ENCODE measurements at regions not wholly inside any gene's neighbourhood (a gene's known extent, or its start where the extent isn't known, plus 50 kb on each side); places are given as distances from the start of the nearest gene placed in this dataset.

DNA sequence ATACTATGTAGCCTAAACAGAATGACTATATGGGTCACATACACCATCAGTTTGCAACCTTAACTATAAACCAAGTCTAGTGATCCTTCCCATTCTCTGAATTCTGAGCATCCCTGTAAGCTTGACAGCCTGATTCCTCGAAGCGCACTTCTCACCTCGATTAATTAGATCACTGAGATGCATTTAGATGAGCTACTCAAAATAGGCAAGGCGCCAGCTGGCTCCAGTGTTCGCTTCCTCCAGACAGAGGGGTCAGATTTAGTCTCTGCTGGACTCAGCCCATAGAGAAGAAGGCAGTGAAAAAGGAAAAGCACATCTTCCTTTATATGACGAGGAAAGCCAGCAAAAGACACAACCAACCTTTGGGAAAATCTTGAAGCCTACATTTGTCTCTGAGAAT lies 371.5 kb downstream of the MLLT3 start:
- Histone ChIP-seq H3K4ac (ENCODE audit: low read depth, low read length) (no peak overlapping the region), H3K4me3 (ENCODE audit: insufficient read depth, low read depth, low read length) (no peak overlapping the region), H3K14ac (replicated peaks; ENCODE audit: low read depth, low read length) (no peak overlapping the region), H4K91ac (ENCODE audit: insufficient read depth, low read depth, low read length) (no peak overlapping the region), H2BK120ac (ENCODE audit: low read depth, low read length) (no peak overlapping the region), H4K8ac (ENCODE audit: low read depth in 2 of 2, low read length in 2 of 2) (no peak overlapping the region), H2BK5ac (ENCODE audit: low read depth, low read length, poor library complexity, severe bottlenecking) (no peak overlapping the region), H3K4me2 (ENCODE audit: low read depth, low read length) (no peak overlapping the region), H3K4me1 (ENCODE audit: control insufficient read depth, insufficient read depth, low read length) (no peaks in the 10 kb centered on the region), H2AK9ac (replicated peaks; ENCODE audit: low read depth, low read length, poor library complexity) (no peak overlapping the region), H2AK5ac (ENCODE audit: low read depth, low read length) (no peak overlapping the region), H3K27me3 (ENCODE audit: control insufficient read depth, insufficient read depth, low read length) (peaks cover 5% of the 10 kb centered on the region), H3K18ac (ENCODE audit: low read depth, low read length) (no peak overlapping the region), H2AFZ (replicated peaks; ENCODE audit: low read length, poor library complexity) (no peak overlapping the region), H4K20me1 (ENCODE audit: insufficient read depth, low read length) (no peaks in the 10 kb centered on the region), H3K9me1 (ENCODE audit: insufficient read depth, low read length) (no peaks in the 10 kb centered on the region), H3K23ac (ENCODE audit: low read depth, low read length) (no peak overlapping the region), H2BK15ac (ENCODE audit: low read depth, low read length) (no peak overlapping the region), H2BK20ac (ENCODE audit: low read depth, low read length) (no peak overlapping the region), H3K9ac (ENCODE audit: low read depth, low read length) (no peak overlapping the region), H3K9me3 (ENCODE audit: control insufficient read depth, insufficient read depth, low read length) (peaks cover 3% of the 10 kb centered on the region; the same call in 1 of the 2 replicates), H3K27ac (ENCODE audit: insufficient read depth, low read length) (no peak overlapping the region), H4K5ac (ENCODE audit: low read depth, low read length) (no peak overlapping the region), H3K36me3 (ENCODE audit: control insufficient read depth, insufficient read depth, low read length) (no peaks in the 10 kb centered on the region), H3K79me1 (ENCODE audit: low read depth in 1 of 2, low read length in 2 of 2) (no peaks in the 10 kb centered on the region), H3K56ac (ENCODE audit: extremely low read depth, insufficient read depth, low read length) (no peak overlapping the region)
- no peak for TF ChIP-seq RAD21 (IDR thresholded peaks at IDR 0.05; ENCODE audit: low read length)
- no peak for TF ChIP-seq CHD1 (IDR thresholded peaks at IDR 0.05; ENCODE audit: low read depth, low read length)
- TF ChIP-seq, protein P1, sequence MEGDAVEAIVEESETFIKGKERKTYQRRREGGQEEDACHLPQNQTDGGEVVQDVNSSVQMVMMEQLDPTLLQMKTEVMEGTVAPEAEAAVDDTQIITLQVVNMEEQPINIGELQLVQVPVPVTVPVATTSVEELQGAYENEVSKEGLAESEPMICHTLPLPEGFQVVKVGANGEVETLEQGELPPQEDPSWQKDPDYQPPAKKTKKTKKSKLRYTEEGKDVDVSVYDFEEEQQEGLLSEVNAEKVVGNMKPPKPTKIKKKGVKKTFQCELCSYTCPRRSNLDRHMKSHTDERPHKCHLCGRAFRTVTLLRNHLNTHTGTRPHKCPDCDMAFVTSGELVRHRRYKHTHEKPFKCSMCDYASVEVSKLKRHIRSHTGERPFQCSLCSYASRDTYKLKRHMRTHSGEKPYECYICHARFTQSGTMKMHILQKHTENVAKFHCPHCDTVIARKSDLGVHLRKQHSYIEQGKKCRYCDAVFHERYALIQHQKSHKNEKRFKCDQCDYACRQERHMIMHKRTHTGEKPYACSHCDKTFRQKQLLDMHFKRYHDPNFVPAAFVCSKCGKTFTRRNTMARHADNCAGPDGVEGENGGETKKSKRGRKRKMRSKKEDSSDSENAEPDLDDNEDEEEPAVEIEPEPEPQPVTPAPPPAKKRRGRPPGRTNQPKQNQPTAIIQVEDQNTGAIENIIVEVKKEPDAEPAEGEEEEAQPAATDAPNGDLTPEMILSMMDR (conservative IDR thresholded peaks at IDR 0.05; ENCODE audit: low read depth, low read length): no peak
- TF ChIP-seq POLR2A (IDR thresholded peaks at IDR 0.05; ENCODE audit: low read depth, low read length): no peak
- WGBS, 2 experiments (ENCODE audit: extremely low coverage in 2 of 2, insufficient read length in 1 of 2): 0% methylated on average over 1 of the region's 6 CpGs; no CpG with 5 or more reads in 1 of the 2 experiments
- ChIA-PET POLR2A (ENCODE audit: unreplicated experiment) (no interaction called here), CTCF (no interaction called here)
- intact Hi-C loops (cut with micrococcal nuclease) (no loop called here), dilution Hi-C loops (cut with HindIII; ENCODE audit: low sequenced_read_pairs, unreplicated experiment) (no loop called here), in situ Hi-C loops (cut with MboI; ENCODE audit: low sequenced_read_pairs) (no loop called here)
- ATAC-seq (ENCODE audit: low read depth) (no peak), DNase-seq (no peak)
- no TSS peak for BruUV-seq (replicated peaks)
